ENCODE measurements at regions not wholly inside any gene's neighbourhood (a gene's known extent, or its start where the extent isn't known, plus 50 kb on each side); places are given as distances from the start of the nearest gene placed in this dataset.

DNA sequence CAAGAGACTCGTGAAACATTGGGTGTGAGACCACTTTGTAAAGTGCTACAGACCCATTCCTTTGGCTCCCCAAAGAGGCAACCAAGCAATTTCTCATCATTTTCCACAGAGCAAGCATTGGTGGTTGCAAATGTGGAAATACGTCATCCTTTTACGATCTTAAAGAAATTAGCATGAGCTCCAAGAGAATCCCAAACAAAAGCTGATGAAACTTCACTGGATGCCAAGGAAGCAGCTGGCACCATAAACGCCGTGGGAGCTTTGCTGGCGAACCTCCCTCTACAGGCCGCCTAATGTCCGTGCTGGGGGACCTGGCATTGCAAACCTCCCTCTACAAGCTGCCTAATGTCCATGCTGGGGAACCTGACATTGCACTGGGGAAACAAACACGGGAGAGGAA is 432.4 kb downstream of the ACTL7B start:
- TF ChIP-seq, protein P1, sequence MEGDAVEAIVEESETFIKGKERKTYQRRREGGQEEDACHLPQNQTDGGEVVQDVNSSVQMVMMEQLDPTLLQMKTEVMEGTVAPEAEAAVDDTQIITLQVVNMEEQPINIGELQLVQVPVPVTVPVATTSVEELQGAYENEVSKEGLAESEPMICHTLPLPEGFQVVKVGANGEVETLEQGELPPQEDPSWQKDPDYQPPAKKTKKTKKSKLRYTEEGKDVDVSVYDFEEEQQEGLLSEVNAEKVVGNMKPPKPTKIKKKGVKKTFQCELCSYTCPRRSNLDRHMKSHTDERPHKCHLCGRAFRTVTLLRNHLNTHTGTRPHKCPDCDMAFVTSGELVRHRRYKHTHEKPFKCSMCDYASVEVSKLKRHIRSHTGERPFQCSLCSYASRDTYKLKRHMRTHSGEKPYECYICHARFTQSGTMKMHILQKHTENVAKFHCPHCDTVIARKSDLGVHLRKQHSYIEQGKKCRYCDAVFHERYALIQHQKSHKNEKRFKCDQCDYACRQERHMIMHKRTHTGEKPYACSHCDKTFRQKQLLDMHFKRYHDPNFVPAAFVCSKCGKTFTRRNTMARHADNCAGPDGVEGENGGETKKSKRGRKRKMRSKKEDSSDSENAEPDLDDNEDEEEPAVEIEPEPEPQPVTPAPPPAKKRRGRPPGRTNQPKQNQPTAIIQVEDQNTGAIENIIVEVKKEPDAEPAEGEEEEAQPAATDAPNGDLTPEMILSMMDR (IDR thresholded peaks at IDR 0.05), result no peak
- no peak for TF ChIP-seq POLR2A (IDR thresholded peaks at IDR 0.05)
